ENCODE measurements at regions not wholly inside any gene's neighbourhood (a gene's known extent, or its start where the extent isn't known, plus 50 kb on each side); places are given as distances from the start of the nearest gene placed in this dataset.

GRCh38 chr9:615756-616155 lies 225.7 kb upstream of the DMRT1 start:
- DNase-seq (ENCODE audit: extremely low spot score) = no peak
- CTCF ChIA-PET = interaction anchor here (1.1 to 1.7 kb wide), 7 partner anchors 9 to 393 kb away, joined by 3 to 7 read pairs (median 4); no protein-coding TSS in a partner anchor

GRCh38 chr9:616694-617093 lies 224.8 kb upstream of the DMRT1 start:
- ChIA-PET POLR2A (no interaction called here), CTCF (interaction anchor here (0.9 to 1.3 kb wide), 3 partner anchors 10 to 387 kb away, joined by 3 to 4 read pairs (median 3); no protein-coding TSS in a partner anchor)
- no peak for DNase-seq (ENCODE audit: extremely low spot score)
- no peak for TF ChIP-seq CTCF (IDR thresholded peaks at IDR 0.05; ENCODE audit: control extremely low read depth, extremely low read depth, low read depth, missing control alignments)

More at GRCh38 chr9:615756-616155, 225.7 kb upstream of the DMRT1 start:
- POLR2A ChIA-PET = no interaction called here
- TF ChIP-seq CTCF (IDR thresholded peaks at IDR 0.05; ENCODE audit: control extremely low read depth, extremely low read depth, low read depth, missing control alignments) = no peak

- TF ChIP-seq CTCF (IDR thresholded peaks at IDR 0.05; ENCODE audit: control extremely low read depth, extremely low read depth, low read depth, missing control alignments) = no peak
- CTCF ChIA-PET = interaction anchor here (0.9 to 2.2 kb wide), 3 partner anchors 9 to 391 kb away, joined by 3 to 8 read pairs (median 4); no protein-coding TSS in a partner anchor
- DNase-seq (ENCODE audit: extremely low spot score) = no peak
- POLR2A ChIA-PET = no interaction called here
These were observed 223.9 kb upstream of the DMRT1 start for GRCh38 chr9:617445-618085.

- TF ChIP-seq CTCF (IDR thresholded peaks at IDR 0.05; ENCODE audit: control extremely low read depth, extremely low read depth, low read depth, missing control alignments) = no peak
- POLR2A ChIA-PET = no interaction called here
- no peak for DNase-seq (ENCODE audit: extremely low spot score)
- CTCF ChIA-PET = interaction anchor here (2.2 kb wide), 1 partner anchor 390 kb away, joined by 8 read pairs; no protein-coding TSS in a partner anchor
These were observed 223.0 kb upstream of the DMRT1 start for GRCh38 chr9:618478-618877.

GRCh38 chr9:621201-621855 lies 220.2 kb upstream of the DMRT1 start:
- ChIA-PET CTCF (interaction anchor here (0.9 to 1.5 kb wide), 3 partner anchors 9 to 388 kb away, joined by 3 to 4 read pairs (median 3); no protein-coding TSS in a partner anchor), POLR2A (no interaction called here)
- TF ChIP-seq CTCF (IDR thresholded peaks at IDR 0.05; ENCODE audit: control extremely low read depth, extremely low read depth, low read depth, missing control alignments) = no peak
- DNase-seq (ENCODE audit: extremely low spot score) = no peak

- no peak for TF ChIP-seq CTCF (IDR thresholded peaks at IDR 0.05; ENCODE audit: control extremely low read depth, extremely low read depth, low read depth, missing control alignments)
- no peak for DNase-seq (ENCODE audit: extremely low spot score)
- POLR2A ChIA-PET = no interaction called here
- CTCF ChIA-PET = interaction anchor here (1.2 to 1.3 kb wide), 2 partner anchors 10 to 12 kb away, joined by 4 to 5 read pairs; no protein-coding TSS in a partner anchor
These were observed 216.5 kb upstream of the DMRT1 start for GRCh38 chr9:624935-625500.
